Stimulated activated CD8-positive, alpha-beta memory T cell treated with anti-CD3 and anti-CD28 coated beads, Interleukin-15, amount 100 ng/mL, for 24 hours (primary cell): ENCODE measurements at regions not wholly inside any gene's neighbourhood (a gene's known extent, or its start where the extent isn't known, plus 50 kb on each side); places are given as distances from the start of the nearest gene placed in this dataset.

Experiments used
- DNase-seq: peaks from one replicate; pipeline ENCODE4 v3.0.0-alpha.2; 2020; ENCODE audit warnings: low read depth

- no peak for DNase-seq
These were observed 62.9 kb upstream of the AMZ2 start for GRCh38 chr17:68184816-68185436.

- no peak for DNase-seq
These were observed 62.0 kb upstream of the AMZ2 start for GRCh38 chr17:68185820-68186219.

GRCh38 chr17:68190495-68190894 is 57.3 kb upstream of the AMZ2 start:
- no peak for DNase-seq

GRCh38 chr17:68195667-68196393 is 52.0 kb upstream of the AMZ2 start:
- no peak for DNase-seq

- DNase-seq, result no peak
These were observed 51.3 kb upstream of the AMZ2 start for GRCh38 chr17:68196394-68197090.

- DNase-seq, result no peak
These were observed 50.5 kb upstream of the AMZ2 start for GRCh38 chr17:68197091-68197996.

- no peak for DNase-seq
These were observed 49.6 kb upstream of the AMZ2 start for GRCh38 chr17:68197997-68198930.
